IMR-90 (cell line): ENCODE measurements at regions not wholly inside any gene's neighbourhood (a gene's known extent, or its start where the extent isn't known, plus 50 kb on each side); places are given as distances from the start of the nearest gene placed in this dataset.

Experiments
- ATAC-seq: fragments of 200-7000 bp; cut with Tn5 transposase; 2 replicates; pipeline ENCODE4 v1.9.1; 2020; ENCODE audit warnings: low read depth, mild to moderate bottlenecking, moderate library complexity
- BruUV-seq: library from RNA; stranded (reverse); fragments of 400-500 nt; replicated peaks from 2 replicates; lab custom pipeline; 2021; lab: Mats Ljungman, UMichigan
- CTCF ChIA-PET: fragments of 300-600 bp; formaldehyde crosslinking; extraction: SDS; loops from one replicate; lab custom pipeline; 2021; ENCODE audit warnings: antibody characterized with exemption; lab: Yijun Ruan, JAX
- POLR2A ChIA-PET: fragments of 300-600 bp; sonication (Branson Sonifier 250); formaldehyde crosslinking; loops from one replicate; lab custom pipeline; 2022; ENCODE audit warnings: antibody characterized with exemption; ENCODE audit not compliant: unreplicated experiment; lab: Charles Lee
- DNase-seq: peaks from one replicate; pipeline ENCODE4 v3.0.0; 2013
- H2AFZ ChIP-seq: replicated peaks from 2 replicates; pipeline ENCODE3; 2013; ENCODE audit warnings: low read length, mild to moderate bottlenecking; ENCODE audit not compliant: poor library complexity
- H2AK5ac ChIP-seq: 2 replicates; pipeline ENCODE4 v1.6.1; 2013; ENCODE audit warnings: low read depth, low read length, inconsistent platforms
- H2AK9ac ChIP-seq: replicated peaks from 2 replicates; pipeline ENCODE3; 2013; ENCODE audit warnings: mild to moderate bottlenecking, low read depth, low read length, moderate library complexity; ENCODE audit not compliant: poor library complexity
- H2BK120ac ChIP-seq: 2 replicates; pipeline ENCODE4 v1.6.1; 2013; ENCODE audit warnings: low read depth, low read length, inconsistent platforms
- H2BK15ac ChIP-seq: 3 replicates; pipeline ENCODE4 v1.6.1; 2013; ENCODE audit warnings: low read depth, low read length, inconsistent platforms
- H2BK20ac ChIP-seq: 2 replicates; pipeline ENCODE4 v1.6.1; 2013; ENCODE audit warnings: low read depth, mild to moderate bottlenecking, inconsistent platforms, low read length, moderate library complexity
- H2BK5ac ChIP-seq: 2 replicates; pipeline ENCODE4 v1.6.1; 2013; ENCODE audit warnings: mild to moderate bottlenecking, low read depth, low read length, inconsistent platforms; ENCODE audit not compliant: poor library complexity, severe bottlenecking
- H3K14ac ChIP-seq: replicated peaks from 2 replicates; pipeline ENCODE4 v1.6.1; 2013; ENCODE audit warnings: low read depth, low read length, inconsistent platforms
- H3K18ac ChIP-seq: 2 replicates; pipeline ENCODE4 v1.6.1; 2013; ENCODE audit warnings: low read depth, low read length, control low read depth
- H3K23ac ChIP-seq: 2 replicates; pipeline ENCODE4 v1.6.1; 2013; ENCODE audit warnings: low read depth, low read length, inconsistent platforms
- H3K27ac ChIP-seq: 2 replicates; pipeline ENCODE4 v1.5.1; 2013; ENCODE audit warnings: mild to moderate bottlenecking, control low read depth, low read length; ENCODE audit not compliant: insufficient read depth
- H3K27me3 ChIP-seq: 2 replicates; pipeline ENCODE4 v1.6.1; 2013; ENCODE audit warnings: low read length; ENCODE audit not compliant: control insufficient read depth, insufficient read depth
- H3K36me3 ChIP-seq: 2 replicates; pipeline ENCODE4 v1.6.1; 2013; ENCODE audit warnings: low read length, mixed read lengths; ENCODE audit not compliant: control insufficient read depth, insufficient read depth
- H3K4ac ChIP-seq: 2 replicates; pipeline ENCODE4 v1.6.1; 2013; ENCODE audit warnings: low read depth, low read length, inconsistent platforms
- H3K4me1 ChIP-seq: 2 replicates; pipeline ENCODE4 v1.6.1; 2013; ENCODE audit warnings: low read length, mixed read lengths; ENCODE audit not compliant: control insufficient read depth, insufficient read depth
- H3K4me2 ChIP-seq: 2 replicates; pipeline ENCODE4 v1.6.1; 2013; ENCODE audit warnings: low read depth, mild to moderate bottlenecking, control low read depth, low read length, moderate library complexity
- H3K4me3 ChIP-seq: 2 replicates; pipeline ENCODE4 v1.5.1; 2013; ENCODE audit warnings: low read depth, mild to moderate bottlenecking, control low read depth, low read length, moderate library complexity; ENCODE audit not compliant: insufficient read depth
- H3K56ac ChIP-seq: 2 replicates; pipeline ENCODE4 v1.6.1; 2013; ENCODE audit warnings: low read length, inconsistent platforms; ENCODE audit not compliant: insufficient read depth; ENCODE audit errors: extremely low read depth
- H3K79me1 ChIP-seq, 2 experiments: 2 replicates each; pipeline ENCODE4 v1.6.1; 2013; ENCODE audit warnings: low read length in 2 of 2, inconsistent platforms in 1 of 2, low read depth in 1 of 2
- H3K9ac ChIP-seq: 2 replicates; pipeline ENCODE4 v1.6.1; 2013; ENCODE audit warnings: low read depth, low read length, control low read depth
- H3K9me1 ChIP-seq: 2 replicates; pipeline ENCODE4 v1.6.1; 2013; ENCODE audit warnings: low read length, inconsistent platforms; ENCODE audit not compliant: insufficient read depth
- H3K9me3 ChIP-seq: 2 replicates; pipeline ENCODE4 v1.6.1; 2013; ENCODE audit warnings: low read length; ENCODE audit not compliant: control insufficient read depth, insufficient read depth
- H4K20me1 ChIP-seq: 2 replicates; pipeline ENCODE4 v1.6.1; 2013; ENCODE audit warnings: low read length, inconsistent platforms; ENCODE audit not compliant: insufficient read depth
- H4K5ac ChIP-seq: 2 replicates; pipeline ENCODE4 v1.6.1; 2013; ENCODE audit warnings: mild to moderate bottlenecking, low read depth, low read length, control low read depth
- H4K8ac ChIP-seq, 2 experiments: 2 replicates each; pipeline ENCODE4 v1.6.1; 2013; ENCODE audit warnings: low read depth in 2 of 2, low read length in 2 of 2, control low read depth in 1 of 2, inconsistent platforms in 1 of 2
- H4K91ac ChIP-seq: 2 replicates; pipeline ENCODE4 v1.6.1; 2013; ENCODE audit warnings: low read depth, low read length, inconsistent platforms; ENCODE audit not compliant: insufficient read depth
- CEBPB ChIP-seq: IDR thresholded peaks from 2 replicates; pipeline ENCODE4 v1.6.1; 2012; ENCODE audit warnings: low read depth, low read length, improper control_type of control experiment
- MXI1 ChIP-seq: IDR thresholded peaks from 2 replicates; pipeline ENCODE4 v1.6.1; 2012; ENCODE audit warnings: low read depth, mild to moderate bottlenecking, low read length, moderate library complexity, borderline replicate concordance
- NFE2L2 ChIP-seq: fragments of 150-350 bp; IDR thresholded peaks from 2 replicates; pipeline ENCODE4 v1.6.1; 2016; ENCODE audit warnings: low read depth, mild to moderate bottlenecking, low read length
- RAD21 ChIP-seq: IDR thresholded peaks from 2 replicates; pipeline ENCODE4 v1.6.1; 2012; ENCODE audit warnings: low read length, improper control_type of control experiment
- RCOR1 ChIP-seq: IDR thresholded peaks from 2 replicates; pipeline ENCODE4 v1.6.1; 2012; ENCODE audit warnings: mild to moderate bottlenecking, low read length, improper control_type of control experiment; ENCODE audit not compliant: insufficient replicate concordance
- SMC3 ChIP-seq: fragments of 150-350 bp; IDR thresholded peaks from 2 replicates; pipeline ENCODE4 v1.6.1; 2016; ENCODE audit warnings: low read depth, mild to moderate bottlenecking, antibody characterized with exemption, low read length, moderate library complexity
- WGBS, 2 experiments: methylation state at CpG; one replicate each; pipeline versions ENCODE4 v1.1.5 to v1.1.7; 2013; ENCODE audit warnings: missing lambda C conversion rate in 2 of 2; ENCODE audit not compliant: insufficient read length in 1 of 2; ENCODE audit errors: extremely low coverage in 2 of 2; 5-methylcytosine and 5-hydroxymethylcytosine counted together
- dilution Hi-C: fragments of 300-500 bp; cut with HindIII; formaldehyde crosslinking; loops from one replicate; pipeline ENCODE4 v1.14.3; 2018; ENCODE audit warnings: low sequenced_read_pairs; ENCODE audit not compliant: unreplicated experiment
- in situ Hi-C: fragments of 300-500 bp; cut with MboI; formaldehyde crosslinking; loops from 3 replicates; pipeline ENCODE4 v1.14.3; 2019; ENCODE audit warnings: low sequenced_read_pairs, inconsistent platforms, mixed read lengths
- intact Hi-C: fragments of 100-400 bp; cut with micrococcal nuclease; formaldehyde crosslinking; loops from 2 replicates; pipeline ENCODE4 v1.10.0; 2022
- TF ChIP-seq, protein P1 (sequence below): conservative IDR thresholded peaks from 2 replicates; pipeline ENCODE4 v1.5.1; 2012; ENCODE audit warnings: mild to moderate bottlenecking, low read depth, low read length, improper control_type of control experiment

DNA sequence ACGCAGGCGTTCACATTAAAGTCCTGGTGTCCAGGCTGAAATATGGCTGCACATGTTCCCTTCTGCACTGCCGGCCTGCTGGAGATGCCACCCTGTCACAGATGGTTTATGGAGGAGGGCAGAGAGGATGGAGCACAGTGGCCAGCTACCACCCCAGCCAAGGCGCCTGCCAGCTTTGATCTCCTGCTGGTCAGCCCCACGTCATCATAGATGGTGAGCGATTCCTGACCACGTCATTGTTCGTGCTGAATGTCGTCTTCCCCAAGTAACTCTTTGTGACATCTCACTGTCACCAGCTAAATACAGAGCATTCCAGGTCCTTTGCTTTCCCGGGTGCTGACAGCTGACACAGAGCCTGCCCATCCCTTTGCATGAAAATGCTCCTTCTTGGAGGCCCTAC lies 248.3 kb downstream of the TTC32 start:
- Histone ChIP-seq H4K20me1 (no peaks in the 10 kb centered on the region), H3K14ac (no peak overlapping the region), H3K4ac (no peak overlapping the region), H3K4me2 (no peak overlapping the region), H3K4me1 (peaks cover 8% of the 10 kb centered on the region), H2AK9ac (no peak overlapping the region), H4K91ac (no peak overlapping the region), H3K23ac (no peak overlapping the region), H3K18ac (no peak overlapping the region), H3K9me3 (no peaks in the 10 kb centered on the region), H3K9ac (no peak overlapping the region), H3K9me1 (peaks cover 8% of the 10 kb centered on the region), H2BK120ac (no peak overlapping the region), H3K27ac (no peak overlapping the region), H3K79me1 (no peaks in the 10 kb centered on the region), H3K4me3 (no peak overlapping the region), H2AK5ac (no peak overlapping the region), H4K5ac (no peak overlapping the region), H2BK5ac (no peak overlapping the region), H3K36me3 (no peaks in the 10 kb centered on the region), H4K8ac (no peak overlapping the region), H2AFZ (peak overlapping the region; percentile 38), H2BK20ac (no peak overlapping the region), H3K56ac (no peak overlapping the region), H2BK15ac (no peak overlapping the region), H3K27me3 (no peaks in the 10 kb centered on the region)
- in situ Hi-C loops (loop anchor here (25.0 kb wide), 1 partner anchor 1141 kb away; no protein-coding TSS in a partner anchor), intact Hi-C loops (no loop called here), dilution Hi-C loops (no loop called here)
- TF ChIP-seq MXI1 (no peak), RCOR1 (no peak), CEBPB (no peak), NFE2L2 (no peak), SMC3 (no peak), RAD21 (no peak)
- TF ChIP-seq, protein P1, sequence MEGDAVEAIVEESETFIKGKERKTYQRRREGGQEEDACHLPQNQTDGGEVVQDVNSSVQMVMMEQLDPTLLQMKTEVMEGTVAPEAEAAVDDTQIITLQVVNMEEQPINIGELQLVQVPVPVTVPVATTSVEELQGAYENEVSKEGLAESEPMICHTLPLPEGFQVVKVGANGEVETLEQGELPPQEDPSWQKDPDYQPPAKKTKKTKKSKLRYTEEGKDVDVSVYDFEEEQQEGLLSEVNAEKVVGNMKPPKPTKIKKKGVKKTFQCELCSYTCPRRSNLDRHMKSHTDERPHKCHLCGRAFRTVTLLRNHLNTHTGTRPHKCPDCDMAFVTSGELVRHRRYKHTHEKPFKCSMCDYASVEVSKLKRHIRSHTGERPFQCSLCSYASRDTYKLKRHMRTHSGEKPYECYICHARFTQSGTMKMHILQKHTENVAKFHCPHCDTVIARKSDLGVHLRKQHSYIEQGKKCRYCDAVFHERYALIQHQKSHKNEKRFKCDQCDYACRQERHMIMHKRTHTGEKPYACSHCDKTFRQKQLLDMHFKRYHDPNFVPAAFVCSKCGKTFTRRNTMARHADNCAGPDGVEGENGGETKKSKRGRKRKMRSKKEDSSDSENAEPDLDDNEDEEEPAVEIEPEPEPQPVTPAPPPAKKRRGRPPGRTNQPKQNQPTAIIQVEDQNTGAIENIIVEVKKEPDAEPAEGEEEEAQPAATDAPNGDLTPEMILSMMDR = no peak
- 64% methylated on average over 5 of the region's 10 CpGs; no CpG with 5 or more reads in 1 of the 2 experiments for WGBS, 2 experiments
- no peak for DNase-seq
- no peak for ATAC-seq
- ChIA-PET POLR2A (no interaction called here), CTCF (no interaction called here)
- no TSS peak for BruUV-seq
